Fibroblast of lung (primary cell): ENCODE measurements at regions not wholly inside any gene's neighbourhood (a gene's known extent, or its start where the extent isn't known, plus 50 kb on each side); places are given as distances from the start of the nearest gene placed in this dataset.

Experiments used
- CTCF ChIP-seq, 2 donors: IDR thresholded peaks in 1 of 2; conservative IDR thresholded peaks in 1 of 2; 1 replicate in 1 of 2; 2 replicates in 1 of 2; pipeline ENCODE4 v1.5.1; 2011 to 2012; ENCODE audit warnings: low read length in 2 of 2, control low read depth in 1 of 2, inconsistent platforms in 1 of 2, low read depth in 1 of 2, mild to moderate bottlenecking in 1 of 2
- EZH2 ChIP-seq: IDR thresholded peaks from 2 replicates; pipeline ENCODE4 v1.5.1; 2012; ENCODE audit warnings: low read length, control low read depth, mild to moderate bottlenecking; ENCODE audit errors: missing control alignments

- no peak for TF ChIP-seq CTCF (conservative IDR thresholded peaks at IDR 0.05 in 1 of 2, IDR thresholded peaks at IDR 0.05 in 1 of 2; ENCODE audit: low read depth in 1 of 2, low read length in 2 of 2)
- TF ChIP-seq EZH2: no peak
Observed at GRCh38 chr4:26174027-26174426, 146.8 kb upstream of the RBPJ start.
